NCI-H1436 treated with DMSO at 0.1 percent for 48 hours (cell line): ENCODE measurements at regions not wholly inside any gene's neighbourhood (a gene's known extent, or its start where the extent isn't known, plus 50 kb on each side); places are given as distances from the start of the nearest gene placed in this dataset.
A peak's percentile ranks its signal among the peaks of the same experiment; 100 is the strongest.
"Not testable (repeated sequence)": the region's sequence is repeated elsewhere in the genome, so short reads cannot be mapped to it uniquely, and the experiment has no call there.

Experiments
- DNase-seq: peaks from one replicate; lab custom pipeline; 2025; lab: John Stamatoyannopoulos, UW

DNA sequence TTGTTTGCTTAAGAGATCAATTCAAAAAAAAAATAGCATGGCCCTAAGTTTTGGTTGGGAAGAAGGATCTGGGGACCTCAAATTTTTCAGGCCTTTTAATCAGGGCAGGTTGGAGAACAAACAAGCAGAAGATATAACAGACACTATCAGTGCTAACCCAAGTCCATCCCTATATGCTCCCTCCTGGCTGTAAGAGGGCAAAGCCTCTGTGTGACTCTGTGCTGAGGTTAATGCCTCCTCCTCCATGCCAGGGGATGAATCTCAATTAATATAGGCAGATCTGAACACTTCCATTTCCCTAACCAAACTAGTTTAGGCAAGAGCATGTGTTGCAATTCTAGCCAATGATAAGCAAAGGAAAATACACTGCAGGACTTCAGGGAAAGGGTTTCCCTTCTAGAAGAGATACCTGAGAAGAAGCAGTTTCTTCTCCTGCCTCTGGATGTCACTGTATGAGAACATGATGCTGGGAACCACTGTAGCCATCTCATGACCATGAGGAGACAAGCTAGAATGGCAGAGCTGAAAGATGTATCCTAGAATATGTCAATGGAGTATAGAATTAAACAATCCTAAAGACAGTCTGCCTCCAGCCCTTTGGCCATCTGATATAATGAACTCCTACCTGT is 76.0 kb downstream of the CHD9NB start:
- no peak for DNase-seq

DNA sequence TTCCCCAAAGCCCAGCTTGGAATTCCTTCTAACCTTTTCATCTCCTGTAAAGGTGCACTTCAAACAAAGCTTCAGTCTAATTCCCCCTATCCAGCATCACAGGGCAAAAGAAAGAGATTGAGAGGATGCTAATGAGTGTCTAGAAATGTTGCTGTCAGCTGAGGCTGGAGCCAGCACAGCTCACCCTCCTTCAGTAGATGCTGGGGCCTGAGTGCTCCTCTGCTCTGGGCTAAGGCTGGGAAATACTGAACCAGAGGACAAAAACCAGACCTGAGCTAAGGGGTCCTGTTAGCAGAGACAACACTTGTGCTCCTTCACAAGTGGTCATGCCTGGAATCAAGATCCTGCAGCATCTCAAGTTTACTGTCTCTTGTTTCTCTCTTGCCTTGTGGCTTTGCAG is 85.0 kb downstream of the CHD9NB start:
- DNase-seq: no peak

- no peak for DNase-seq
Measured at GRCh38 chr16:52964290-52964689, 88.4 kb downstream of the CHD9NB start.

DNA sequence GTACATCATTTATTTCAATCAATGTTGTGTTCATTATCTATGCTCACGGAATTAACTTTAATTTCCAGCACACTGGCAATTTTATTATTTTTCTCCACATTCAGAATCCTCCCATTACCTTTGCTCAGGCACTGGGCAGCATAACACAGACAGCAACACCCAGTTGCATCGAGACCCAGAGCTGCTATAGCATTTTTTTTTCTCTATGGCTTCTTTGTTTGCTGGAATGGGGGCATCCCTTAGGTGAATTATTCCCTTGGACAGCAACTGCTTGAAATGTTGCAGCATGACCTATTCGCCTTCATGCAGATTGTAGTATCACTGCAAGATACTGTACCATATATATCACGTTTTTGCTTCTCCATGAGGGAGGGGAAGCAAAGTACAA is 88.8 kb downstream of the CHD9NB start:
- DNase-seq: no peak

DNA sequence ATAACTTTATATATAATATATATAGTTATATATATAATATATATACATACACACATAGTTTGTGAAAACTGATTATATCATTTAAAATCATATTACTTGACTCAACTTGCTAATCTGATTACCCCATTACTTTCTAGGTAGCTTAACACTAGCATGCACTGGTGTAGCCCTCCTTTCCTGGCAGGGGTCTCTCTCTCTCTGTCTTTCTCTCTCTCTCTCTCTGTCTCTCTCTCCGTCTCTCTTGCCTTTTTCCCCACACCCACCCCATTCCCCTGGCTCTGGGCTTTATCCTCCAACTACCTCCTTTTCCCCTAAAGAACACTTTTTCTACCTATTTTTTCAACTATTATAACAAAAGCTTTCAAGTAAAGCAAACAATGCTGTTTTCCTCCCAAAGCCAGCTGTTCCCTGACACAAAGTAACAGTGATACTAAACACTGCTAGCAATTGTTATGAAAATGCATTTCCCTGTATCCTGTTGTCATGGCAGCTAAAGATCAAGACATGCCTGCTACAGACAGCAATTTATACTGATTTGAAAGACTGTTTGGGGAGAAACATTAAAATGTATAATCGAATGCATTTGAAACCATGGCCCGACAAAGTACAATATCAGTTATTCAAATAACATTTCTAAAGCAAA is 89.4 kb downstream of the CHD9NB start:
- DNase-seq: no peak

- DNase-seq: no peak
Measured at GRCh38 chr16:52958951-52959350, 93.7 kb downstream of the CHD9NB start.

DNA sequence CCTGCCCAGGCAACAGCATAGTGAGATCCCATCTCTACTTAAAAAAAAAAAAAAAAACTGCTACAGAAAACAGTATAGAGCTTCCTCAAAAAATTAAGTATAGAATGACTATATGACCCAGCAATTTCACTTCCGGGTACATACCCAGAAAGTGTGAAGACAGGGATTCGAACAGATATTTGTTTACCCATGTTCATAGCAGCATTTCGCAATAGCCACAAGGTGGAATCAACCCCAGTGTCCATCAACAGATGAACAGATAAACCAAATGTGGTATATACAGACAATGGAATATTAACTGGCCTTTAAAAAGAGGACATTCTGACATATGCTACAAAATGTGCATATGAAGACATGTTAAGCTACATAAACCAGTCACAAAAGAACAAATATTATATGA is 95.5 kb downstream of the CHD9NB start:
- DNase-seq: no peak

DNA sequence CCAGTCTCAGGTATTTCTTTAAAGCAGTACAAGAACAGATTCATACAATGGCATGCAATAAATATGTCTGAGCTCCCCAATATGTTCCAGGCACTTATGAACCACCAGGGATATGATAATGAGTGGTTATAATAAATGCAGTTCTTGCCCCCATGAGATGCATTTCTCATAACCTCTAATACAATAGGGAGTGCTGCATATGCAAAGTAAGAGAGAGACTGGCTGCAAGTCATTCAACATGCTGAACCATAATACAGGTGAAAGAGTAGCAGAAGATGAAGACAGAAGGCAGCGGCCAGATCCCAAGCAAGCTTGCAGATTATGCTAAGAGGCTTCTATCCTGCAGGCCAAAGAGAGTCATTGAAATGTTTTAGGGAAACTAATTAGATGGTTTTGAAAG is 96.7 kb downstream of the CHD9NB start:
- no peak for DNase-seq

DNA sequence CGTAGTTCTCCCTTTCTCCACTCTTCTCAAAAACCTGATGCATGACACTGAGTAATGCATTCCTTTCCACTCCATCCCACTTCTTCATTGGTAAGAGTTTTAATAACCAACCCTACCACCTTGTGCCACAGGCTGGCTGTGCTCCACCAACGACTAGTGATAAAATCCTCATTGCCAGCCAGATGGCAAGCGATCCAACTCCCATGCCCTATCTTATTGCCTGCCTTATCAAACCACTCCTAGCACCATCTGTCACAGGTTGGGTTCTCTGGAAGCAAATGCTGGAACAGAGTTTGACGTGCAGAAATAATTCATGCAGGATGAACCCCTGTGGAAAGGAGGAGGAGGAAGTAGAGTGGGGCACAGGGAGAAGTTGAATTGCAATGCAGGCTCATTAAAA is 99.5 kb downstream of the CHD9NB start:
- DNase-seq: no peak

GRCh38 chr16:52948946-52949345 is 103.8 kb downstream of the CHD9NB start:
- no peak for DNase-seq

DNA sequence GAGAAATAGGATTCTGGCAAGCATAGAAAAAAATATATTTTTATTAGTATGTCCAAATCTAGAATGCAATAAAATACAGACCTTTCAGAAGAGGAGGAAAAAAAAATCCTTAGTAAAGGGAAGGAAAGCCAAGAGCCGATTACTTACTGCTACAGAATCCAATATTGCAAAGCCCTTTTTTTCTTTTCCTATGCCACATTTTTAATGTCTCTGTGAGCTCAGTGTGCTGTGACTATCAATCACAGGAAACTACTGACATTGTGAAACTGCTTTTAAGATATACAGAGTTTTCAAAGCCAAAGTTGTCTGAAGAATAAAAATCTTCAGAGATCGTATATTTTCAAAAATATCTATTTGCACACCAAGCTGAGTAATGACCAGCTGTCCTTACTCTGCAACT is 120.4 kb downstream of the CHD9NB start:
- DNase-seq: no peak

DNA sequence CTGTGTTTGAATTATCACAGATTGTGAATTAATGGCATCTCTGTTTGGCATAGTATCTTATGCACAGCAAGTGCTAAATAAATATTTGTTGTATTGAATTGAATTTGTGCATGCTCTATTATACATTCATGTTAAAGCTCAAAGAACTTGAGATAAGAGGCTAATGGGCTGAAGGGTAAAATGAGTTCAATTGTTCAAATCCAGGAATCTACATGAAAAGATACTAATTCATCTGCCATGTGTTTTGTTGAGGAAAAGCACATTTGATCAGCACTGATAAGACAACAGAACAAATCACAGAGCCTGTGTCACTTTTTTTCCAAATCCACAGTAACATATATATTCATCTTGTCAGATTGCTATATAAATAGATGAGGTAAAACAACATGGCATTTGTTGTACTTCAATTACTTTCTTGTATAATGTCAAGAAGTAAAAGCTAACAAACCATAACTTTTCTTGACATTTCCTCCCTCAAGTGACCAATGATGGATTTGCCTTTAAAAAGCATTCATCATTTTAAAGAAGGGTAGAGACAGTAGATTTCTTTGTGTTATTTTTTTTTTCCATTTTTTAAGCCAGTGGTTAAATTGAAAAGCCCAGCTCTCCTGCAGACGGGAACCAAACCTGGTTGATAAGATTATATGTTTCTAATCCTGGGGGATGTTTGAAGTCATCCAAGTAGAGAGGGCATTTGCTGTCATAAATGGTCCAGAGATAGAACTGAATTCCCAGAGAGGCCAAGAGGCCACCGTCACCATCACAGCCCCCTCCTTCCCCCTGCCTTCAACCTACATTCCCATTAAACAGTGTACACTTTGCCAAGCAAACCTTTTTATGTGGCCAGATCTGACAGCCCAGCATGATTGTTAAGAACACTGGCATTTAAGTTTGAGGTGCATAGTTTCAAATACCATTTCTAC is 123.0 kb downstream of the CHD9NB start:
- DNase-seq: peak; percentile 5

- DNase-seq: no peak
Measured at GRCh38 chr16:52928955-52929354, 123.7 kb downstream of the CHD9NB start.

DNA sequence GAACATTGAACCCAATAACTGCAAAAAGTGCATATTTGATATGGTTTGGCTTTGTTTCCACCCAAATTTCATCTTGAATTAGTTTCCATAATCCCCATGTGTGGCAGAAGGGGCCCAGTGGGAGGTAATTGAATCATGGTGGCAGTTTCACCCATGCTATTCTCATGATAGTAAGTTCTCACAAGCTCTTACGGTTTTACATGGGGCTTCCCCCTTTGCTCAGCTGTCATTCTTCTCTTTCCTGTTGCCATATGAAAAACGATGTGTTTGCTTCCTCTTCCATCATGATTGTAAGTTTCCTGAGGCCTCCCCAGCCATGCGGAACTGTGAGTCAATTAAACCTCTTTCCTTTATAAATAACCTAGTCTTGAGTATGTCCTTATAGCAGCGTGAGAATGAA is 127.6 kb downstream of the CHD9NB start:
- DNase-seq: no peak

GRCh38 chr16:52924162-52924561 is 128.5 kb downstream of the CHD9NB start:
- DNase-seq: no peak

GRCh38 chr16:52921104-52921503 is 131.6 kb downstream of the CHD9NB start:
- no peak for DNase-seq

DNA sequence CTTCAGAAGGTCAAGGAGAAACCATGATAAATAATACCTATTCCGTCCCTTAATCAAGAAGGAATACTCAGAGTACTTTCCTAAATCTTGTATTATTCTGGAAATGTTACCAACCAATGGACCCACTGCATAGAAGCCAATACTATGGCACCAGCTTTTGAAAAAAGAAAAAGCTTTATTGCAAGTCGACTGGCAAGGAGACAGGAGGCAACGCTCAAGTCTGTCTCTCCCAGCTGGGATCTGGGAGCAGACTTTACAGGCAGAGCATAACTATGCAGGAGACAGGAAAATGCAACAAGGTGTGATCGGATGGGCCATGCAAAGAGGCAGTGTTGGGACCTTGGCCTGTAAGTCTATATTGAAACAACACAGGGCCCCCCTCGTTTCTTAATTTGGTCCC is 132.4 kb downstream of the CHD9NB start:
- DNase-seq: no peak

DNA sequence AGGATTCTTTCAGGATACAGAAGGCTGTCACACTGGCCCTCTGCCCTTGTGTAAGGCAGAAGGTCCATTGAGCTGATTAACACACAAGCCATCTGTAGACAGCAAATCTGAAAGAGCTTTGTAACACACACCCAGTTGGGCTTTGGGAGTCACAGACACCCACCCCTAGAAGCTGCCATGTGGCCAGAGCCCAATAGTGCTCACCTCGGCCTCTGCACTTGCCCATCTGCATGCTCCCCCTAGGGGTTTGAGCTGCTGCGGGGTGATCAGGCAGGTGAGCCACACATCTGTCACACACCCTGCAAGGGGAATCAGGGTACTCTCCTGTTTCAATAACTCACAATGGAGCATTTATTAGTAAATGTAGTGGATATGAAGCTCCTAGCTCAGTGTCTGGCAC is 138.3 kb downstream of the CHD9NB start:
- DNase-seq: no peak

DNA sequence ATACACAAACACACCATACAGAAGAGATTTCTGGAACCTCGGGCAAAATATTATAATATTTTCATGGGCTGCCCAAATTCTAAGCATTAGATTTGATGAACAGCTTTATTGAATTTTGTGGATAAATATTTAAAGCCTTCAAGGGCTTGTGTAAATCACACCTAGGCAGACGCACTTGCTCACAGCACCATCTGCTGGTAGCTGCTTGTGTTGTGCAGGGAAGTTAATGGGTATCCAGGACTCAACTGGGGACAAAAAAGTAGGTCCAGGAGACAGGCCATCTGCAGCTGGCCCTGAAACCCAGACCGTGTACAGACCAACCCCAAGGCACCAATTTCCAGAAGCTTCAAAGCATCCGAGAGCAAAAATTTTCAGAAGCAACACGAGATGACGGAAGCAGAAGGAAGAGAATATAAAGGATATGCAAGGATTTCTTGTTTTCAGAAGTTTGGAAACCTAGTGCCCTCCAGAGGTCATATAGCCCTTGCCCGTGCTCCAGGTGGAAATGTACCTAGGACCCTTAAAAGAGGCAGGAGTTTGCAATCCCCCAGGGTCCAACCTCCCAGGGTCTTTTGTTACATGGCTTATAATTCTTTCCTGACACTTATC is 140.0 kb downstream of the CHD9NB start:
- peak; percentile 15 for DNase-seq

GRCh38 chr16:52908057-52908456 is 144.6 kb downstream of the CHD9NB start:
- DNase-seq: not testable (repeated sequence)

DNA sequence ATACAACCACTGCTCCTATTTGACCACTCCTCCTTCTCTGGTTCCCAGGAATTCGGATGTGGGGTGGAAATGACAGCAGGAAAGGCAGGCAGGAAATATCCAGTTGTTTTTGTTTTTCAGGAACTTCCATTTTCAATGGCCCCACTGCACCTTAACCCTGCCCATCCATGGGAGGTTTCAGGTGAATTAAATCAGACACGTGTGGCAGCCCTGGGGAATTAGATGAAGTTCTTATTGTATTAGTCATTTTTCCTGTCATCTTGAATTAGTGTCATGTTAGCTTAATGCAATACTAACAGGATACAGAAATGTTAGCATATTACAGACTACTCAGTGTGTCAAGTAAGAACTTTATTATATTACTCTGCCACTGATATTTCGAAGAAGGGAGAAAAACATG is 146.4 kb downstream of the CHD9NB start:
- DNase-seq: no peak

DNA sequence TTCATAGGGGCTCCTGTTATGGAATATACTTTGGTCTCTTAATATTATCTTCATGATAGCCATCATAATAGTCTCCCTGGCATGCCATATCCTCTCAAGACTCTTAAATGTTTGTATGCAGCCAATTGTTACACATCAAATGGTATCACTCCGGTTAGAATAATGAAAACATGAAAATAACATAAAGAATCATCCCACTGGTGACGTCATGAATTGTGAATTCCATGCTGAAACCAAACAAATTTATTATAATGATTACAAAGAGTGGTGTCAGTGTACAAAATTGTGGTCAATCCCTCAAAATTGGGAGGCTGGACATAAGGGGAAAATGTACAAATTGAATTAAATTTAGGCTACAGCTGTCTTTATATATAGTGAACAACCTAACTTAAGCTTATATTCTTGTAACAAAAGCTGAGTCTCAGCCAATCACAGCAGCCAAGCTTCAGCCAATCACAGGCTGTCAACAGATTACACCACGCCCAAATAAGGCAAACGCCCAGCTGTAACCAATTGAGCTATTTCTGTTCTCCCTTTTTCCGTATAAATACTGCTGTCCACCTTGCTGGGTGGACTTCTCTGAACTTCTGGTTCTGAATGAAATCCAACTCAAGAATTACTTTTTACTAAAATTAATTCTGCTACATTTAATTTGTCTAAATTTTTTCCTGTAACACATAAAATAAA is 156.1 kb downstream of the CHD9NB start:
- no peak for DNase-seq
